Muscle layer of colon (tissue), 2 donors: ENCODE measurements at regions not wholly inside any gene's neighbourhood (a gene's known extent, or its start where the extent isn't known, plus 50 kb on each side); places are given as distances from the start of the nearest gene placed in this dataset.

Experiments used
- H3K27ac ChIP-seq: one replicate; pipeline ENCODE4 v1.7.0; 2013; ENCODE audit warnings: low read depth, mild to moderate bottlenecking, low read length, moderate library complexity
- H3K27me3 ChIP-seq, 2 donors: one replicate each; pipeline ENCODE4 v1.7.0; 2013; ENCODE audit warnings: low read length in 2 of 2, mild to moderate bottlenecking in 2 of 2; ENCODE audit not compliant: insufficient read depth in 2 of 2, control insufficient read depth in 1 of 2
- H3K36me3 ChIP-seq: one replicate; pipeline ENCODE4 v1.7.0; 2013; ENCODE audit warnings: mild to moderate bottlenecking, low read length; ENCODE audit not compliant: insufficient read depth
- H3K4me1 ChIP-seq: one replicate; pipeline ENCODE4 v1.7.0; 2013; ENCODE audit warnings: mild to moderate bottlenecking, low read length; ENCODE audit not compliant: insufficient read depth
- H3K4me3 ChIP-seq, 2 donors: one replicate each; pipeline ENCODE4 v1.7.0; 2013; ENCODE audit warnings: low read length in 2 of 2, low read depth in 1 of 2, mild to moderate bottlenecking in 1 of 2, moderate library complexity in 1 of 2
- H3K9ac ChIP-seq: one replicate; pipeline ENCODE4 v1.7.0; 2013; ENCODE audit warnings: low read length
- H3K9me3 ChIP-seq: one replicate; pipeline ENCODE4 v1.7.0; 2013; ENCODE audit warnings: mild to moderate bottlenecking, low read length
- donor health status: abdominal sarcoma.
- donor health status: Adenocarcinoma of cecum.

GRCh38 chr16:87060034-87060986, 256.9 kb downstream of the C16orf95 start:
- H3K27ac ChIP-seq = no peak overlapping the region
- H3K27me3 ChIP-seq = peaks cover 0 to 11% of the 10 kb centered on the region in 2 donors
- H3K4me3 ChIP-seq = no peak overlapping the region

GRCh38 chr16:87061243-87061920, 255.8 kb downstream of the C16orf95 start:
- Histone ChIP-seq H3K36me3 (no peaks in the 10 kb centered on the region), H3K27me3 (peaks cover 0 to 11% of the 10 kb centered on the region in 2 donors), H3K9ac (no peak overlapping the region), H3K9me3 (no peaks in the 10 kb centered on the region), H3K27ac (no peak overlapping the region), H3K4me1 (no peaks in the 10 kb centered on the region), H3K4me3 (no peak overlapping the region)

More at GRCh38 chr16:87060034-87060986, 256.9 kb downstream of the C16orf95 start:
- Histone ChIP-seq H3K36me3 (no peaks in the 10 kb centered on the region), H3K9ac (no peak overlapping the region), H3K9me3 (no peaks in the 10 kb centered on the region), H3K4me1 (no peaks in the 10 kb centered on the region)

- H3K4me3 ChIP-seq = no peak overlapping the region
- H3K27me3 ChIP-seq = peaks cover 0 to under 1% of the 10 kb centered on the region in 2 donors
- H3K9ac ChIP-seq = no peak overlapping the region
- H3K4me1 ChIP-seq = no peaks in the 10 kb centered on the region
- no peaks in the 10 kb centered on the region for H3K9me3 ChIP-seq
- H3K27ac ChIP-seq = no peak overlapping the region
- no peaks in the 10 kb centered on the region for H3K36me3 ChIP-seq
Measured at GRCh38 chr16:87062569-87063442, 254.4 kb downstream of the C16orf95 start.

- no peak overlapping the region for H3K27ac ChIP-seq
- no peak overlapping the region for H3K4me3 ChIP-seq
- no peaks in the 10 kb centered on the region for H3K27me3 ChIP-seq
- H3K36me3 ChIP-seq = no peaks in the 10 kb centered on the region
- no peak overlapping the region for H3K9ac ChIP-seq
- H3K9me3 ChIP-seq = no peaks in the 10 kb centered on the region
- H3K4me1 ChIP-seq = no peaks in the 10 kb centered on the region
Measured at GRCh38 chr16:87063543-87063942, 253.6 kb downstream of the C16orf95 start.

- Histone ChIP-seq H3K27me3 (peaks cover 0 to 2% of the 10 kb centered on the region in 2 donors), H3K27ac (no peak overlapping the region), H3K9ac (no peak overlapping the region), H3K36me3 (no peaks in the 10 kb centered on the region), H3K9me3 (no peaks in the 10 kb centered on the region), H3K4me3 (no peak overlapping the region), H3K4me1 (no peaks in the 10 kb centered on the region)
Measured at GRCh38 chr16:87064731-87065445, 252.3 kb downstream of the C16orf95 start.

- no peaks in the 10 kb centered on the region for H3K9me3 ChIP-seq
- no peak overlapping the region for H3K27ac ChIP-seq
- H3K36me3 ChIP-seq = no peaks in the 10 kb centered on the region
- no peak overlapping the region for H3K9ac ChIP-seq
- no peak overlapping the region for H3K4me3 ChIP-seq
- peaks cover 0 to 9% of the 10 kb centered on the region in 2 donors for H3K27me3 ChIP-seq
- H3K4me1 ChIP-seq = no peaks in the 10 kb centered on the region
Measured at GRCh38 chr16:87065446-87066132, 251.6 kb downstream of the C16orf95 start.

GRCh38 chr16:87066133-87067002, 250.8 kb downstream of the C16orf95 start:
- H3K27ac ChIP-seq = no peak overlapping the region
- no peaks in the 10 kb centered on the region for H3K9me3 ChIP-seq
- H3K4me1 ChIP-seq = no peaks in the 10 kb centered on the region
- H3K36me3 ChIP-seq = no peaks in the 10 kb centered on the region
- H3K27me3 ChIP-seq = peaks cover 0 to 11% of the 10 kb centered on the region in 2 donors
- no peak overlapping the region for H3K9ac ChIP-seq
- no peak overlapping the region for H3K4me3 ChIP-seq

- Histone ChIP-seq H3K27me3 (peaks cover 0 to 11% of the 10 kb centered on the region in 2 donors), H3K27ac (no peak overlapping the region), H3K9ac (no peak overlapping the region), H3K4me1 (no peaks in the 10 kb centered on the region), H3K4me3 (no peak overlapping the region), H3K36me3 (no peaks in the 10 kb centered on the region), H3K9me3 (no peaks in the 10 kb centered on the region)
Measured at GRCh38 chr16:87067003-87067556, 250.1 kb downstream of the C16orf95 start.

- Histone ChIP-seq H3K9ac (no peak overlapping the region), H3K9me3 (no peaks in the 10 kb centered on the region), H3K27me3 (peaks cover 0 to 11% of the 10 kb centered on the region in 2 donors), H3K4me3 (no peak overlapping the region), H3K36me3 (no peaks in the 10 kb centered on the region), H3K27ac (no peak overlapping the region), H3K4me1 (no peaks in the 10 kb centered on the region)
Measured at GRCh38 chr16:87067836-87068761, 249.1 kb downstream of the C16orf95 start.
